ENCODE measurements at regions not wholly inside any gene's neighbourhood (a gene's known extent, or its start where the extent isn't known, plus 50 kb on each side); places are given as distances from the start of the nearest gene placed in this dataset.

- TF ChIP-seq FIP1L1 (IDR thresholded peaks at IDR 0.05; ENCODE audit: low read depth, low read length, poor library complexity, severe bottlenecking) (no peak), ZNF696 (CRISPR knock-in tag; conservative IDR thresholded peaks at IDR 0.05) (no peak), ZNF695 (CRISPR knock-in tag; IDR thresholded peaks at IDR 0.05) (no peak), RAD21 (CRISPR knock-in tag; conservative IDR thresholded peaks at IDR 0.05 in 1 of 2, IDR thresholded peaks at IDR 0.05 in 1 of 2) (no peak)
These were observed 1251.2 kb upstream of the C9orf72 start (continued) for GRCh38 chr9:28824432-28824963.

DNA sequence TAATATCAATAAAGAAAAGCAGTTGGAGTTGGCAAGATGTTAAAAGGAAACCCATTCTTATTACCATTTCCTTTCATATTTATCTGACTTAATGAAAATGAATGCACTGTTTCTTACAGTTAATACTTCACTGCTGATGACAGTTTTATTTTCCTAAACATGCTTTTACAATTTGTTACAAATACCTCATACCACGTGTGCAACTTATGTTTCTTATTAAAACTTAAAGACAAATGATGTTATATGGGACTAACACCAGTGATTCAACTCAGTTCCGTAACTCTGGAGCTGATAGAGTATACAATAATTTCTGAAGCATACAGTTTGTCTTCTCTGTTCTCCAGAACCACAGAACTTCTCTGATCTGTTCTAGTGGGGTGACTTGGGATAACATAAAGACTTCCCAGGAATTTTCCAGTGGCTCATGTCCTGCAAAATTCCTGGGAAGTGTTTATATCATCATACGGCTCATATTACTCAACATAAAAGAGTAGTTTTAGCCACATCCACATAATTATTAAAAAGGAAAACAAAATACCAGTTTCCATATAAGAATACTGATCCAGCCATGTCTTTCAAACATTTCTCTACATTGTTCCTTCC is 1259.0 kb upstream of the C9orf72 start:
- no peak for ATAC-seq
- intact Hi-C loops (cut with micrococcal nuclease), result no loop called here

More for the DNA sequence above, 1259.0 kb upstream of the C9orf72 start:
- Histone ChIP-seq H3K4me1 (replicated peaks in 1 of 2; ENCODE audit: control insufficient read depth in 2 of 2, insufficient read depth in 2 of 2, low read length in 2 of 2) (no peaks in the 10 kb centered on the region), H3K9me1 (ENCODE audit: control insufficient read depth, insufficient read depth, low read length) (no peaks in the 10 kb centered on the region), H3K27me3 (ENCODE audit: control insufficient read depth in 2 of 2, insufficient read depth in 2 of 2, low read length in 2 of 2) (no peaks in the 10 kb centered on the region), H2AFZ (ENCODE audit: low read depth, low read length) (no peak overlapping the region), H3K4me2 (ENCODE audit: insufficient read depth, low read length) (no peak overlapping the region), H4K20me1 (replicated peaks; ENCODE audit: control insufficient read depth, insufficient read depth, low read length) (no peaks in the 10 kb centered on the region), H3K36me3 (ENCODE audit: control insufficient read depth, insufficient read depth, low read length) (no peaks in the 10 kb centered on the region), H3K79me2 (ENCODE audit: control insufficient read depth, insufficient read depth, low read length) (no peaks in the 10 kb centered on the region), H3K9ac (ENCODE audit: insufficient read depth in 1 of 2, low read depth in 2 of 2, low read length in 2 of 2) (no peak overlapping the region), H3K4me3 (no peak overlapping the region), H3K9me3 (replicated peaks; ENCODE audit: control insufficient read depth, insufficient read depth, low read depth, low read length) (no peaks in the 10 kb centered on the region), H3K27ac (ENCODE audit: extremely low read depth, low read depth, low read length) (no peak overlapping the region)
- BruUV-seq (replicated peaks), result no TSS peak
- POLR2A ChIA-PET, result no interaction called here
- in situ Hi-C loops (cut with MboI), result no loop called here
- FAIRE-seq (no peak), DNase-seq (ENCODE audit: extremely low read depth in 1 of 4, low spot score in 3 of 4) (no peak)
- WGBS (ENCODE audit: insufficient coverage, low coverage, missing lambda C conversion rate), result no CpG with 5 or more reads among the region's 3 CpGs
- CTCF ChIA-PET (ENCODE audit: low intra/inter-chr PET ratio), result no interaction called here
- TF ChIP-seq RBM22 (IDR thresholded peaks at IDR 0.05; ENCODE audit: low read depth, low read length, poor library complexity, severe bottlenecking), result no peak
- no peak for TF ChIP-seq ZNF143 (CRISPR knock-in tag; IDR thresholded peaks at IDR 0.05)
- TF ChIP-seq ZNF589 (CRISPR knock-in tag; IDR thresholded peaks at IDR 0.05; ENCODE audit: low read depth), result no peak
- no peak for TF ChIP-seq NFATC3 (IDR thresholded peaks at IDR 0.05)
- TF ChIP-seq HDAC3 (IDR thresholded peaks at IDR 0.05; ENCODE audit: borderline replicate concordance, partially characterized antibody), result no peak
- no peak for TF ChIP-seq ZBTB17 (CRISPR knock-in tag; IDR thresholded peaks at IDR 0.05)
- TF ChIP-seq ARID4B (CRISPR knock-in tag; IDR thresholded peaks at IDR 0.05), result no peak
- TF ChIP-seq E2F3 (CRISPR knock-in tag; IDR thresholded peaks at IDR 0.05), result no peak
- TF ChIP-seq MAFG (tag; conservative IDR thresholded peaks at IDR 0.05), result no peak
- TF ChIP-seq NFRKB (IDR thresholded peaks at IDR 0.05; ENCODE audit: low read depth), result no peak
- TF ChIP-seq HLTF (IDR thresholded peaks at IDR 0.05), result no peak
- no peak for TF ChIP-seq NCOA1 (IDR thresholded peaks at IDR 0.05; ENCODE audit: low read depth)

All from K562 (cell line).